HEK293T (cell line): ENCODE measurements at regions not wholly inside any gene's neighbourhood (a gene's known extent, or its start where the extent isn't known, plus 50 kb on each side); places are given as distances from the start of the nearest gene placed in this dataset.
A peak's percentile ranks its signal among the peaks of the same experiment; 100 is the strongest.

Experiments
- CTCF ChIA-PET: fragments of 350-600 bp; formaldehyde crosslinking; extraction: SDS; loops from one replicate; lab custom pipeline; 2021; ENCODE audit warnings: antibody characterized with exemption, inconsistent platforms; lab: Yijun Ruan, JAX
- POLR2A ChIA-PET: fragments of 350-600 bp; formaldehyde crosslinking; extraction: SDS; loops from one replicate; lab custom pipeline; 2020; ENCODE audit warnings: antibody characterized with exemption, inconsistent platforms; lab: Yijun Ruan, JAX
- DNase-seq: peaks from one replicate; pipeline ENCODE4 v3.0.0; 2012; ENCODE audit warnings: mixed read lengths; ENCODE audit errors: extremely low spot score
- ARNT ChIP-seq: fragments of 450-650 bp; IDR thresholded peaks from 2 replicates; pipeline ENCODE4 v1.6.1; 2017; ENCODE audit warnings: mild to moderate bottlenecking
- BHLHE40 ChIP-seq: fragments of 450-650 bp; IDR thresholded peaks from 2 replicates; pipeline ENCODE4 v1.6.1; 2016; ENCODE audit warnings: mild to moderate bottlenecking, moderate library complexity, borderline replicate concordance
- CTBP1 ChIP-seq: fragments of 450-650 bp; IDR thresholded peaks from 2 replicates; pipeline ENCODE4 v1.6.1; 2016; ENCODE audit warnings: borderline replicate concordance
- ELF4 ChIP-seq: fragments of 450-650 bp; IDR thresholded peaks from 2 replicates; pipeline ENCODE4 v1.6.1; 2017; ENCODE audit warnings: antibody characterized with exemption
- FOXA1 ChIP-seq: fragments of 450-650 bp; IDR thresholded peaks from 2 replicates; pipeline ENCODE4 v1.6.1; 2016; ENCODE audit warnings: mild to moderate bottlenecking
- FOXK2 ChIP-seq: fragments of 450-650 bp; IDR thresholded peaks from 2 replicates; pipeline ENCODE4 v1.6.1; 2016; ENCODE audit warnings: mild to moderate bottlenecking
- FOXM1 ChIP-seq: fragments of 450-650 bp; IDR thresholded peaks from 2 replicates; pipeline ENCODE4 v1.6.1; 2017; ENCODE audit warnings: mild to moderate bottlenecking, borderline replicate concordance
- HDGF ChIP-seq: fragments of 450-650 bp; IDR thresholded peaks from 2 replicates; pipeline ENCODE4 v1.6.1; 2017; ENCODE audit warnings: antibody characterized with exemption, borderline replicate concordance
- L3MBTL2 ChIP-seq: fragments of 450-650 bp; conservative IDR thresholded peaks from 2 replicates; pipeline ENCODE4 v1.6.1; 2016; ENCODE audit warnings: mild to moderate bottlenecking
- LEF1 ChIP-seq: fragments of 450-650 bp; IDR thresholded peaks from 2 replicates; pipeline ENCODE4 v1.6.1; 2017; ENCODE audit warnings: mild to moderate bottlenecking, borderline replicate concordance
- NFRKB ChIP-seq: fragments of 450-650 bp; IDR thresholded peaks from 2 replicates; pipeline ENCODE4 v1.6.1; 2016; ENCODE audit warnings: mild to moderate bottlenecking, moderate library complexity
- PKNOX1 ChIP-seq: fragments of 450-650 bp; IDR thresholded peaks from 2 replicates; pipeline ENCODE4 v1.6.1; 2016
- SP1 ChIP-seq: fragments of 450-650 bp; IDR thresholded peaks from 2 replicates; pipeline ENCODE4 v1.6.1; 2017
- SUZ12 ChIP-seq: fragments of 450-650 bp; IDR thresholded peaks from 2 replicates; pipeline ENCODE4 v1.6.1; 2016; ENCODE audit warnings: mild to moderate bottlenecking
- TARDBP ChIP-seq: fragments of 450-650 bp; IDR thresholded peaks from 2 replicates; pipeline ENCODE4 v1.6.1; 2016
- ZNF384 ChIP-seq: fragments of 450-650 bp; IDR thresholded peaks from 2 replicates; pipeline ENCODE4 v1.6.1; 2016

- DNase-seq: no peak
- TF ChIP-seq TARDBP (no peak), ELF4 (no peak), SUZ12 (no peak), CTBP1 (no peak), ARNT (no peak), BHLHE40 (no peak), FOXA1 (no peak), LEF1 (no peak), SP1 (no peak), FOXM1 (no peak), L3MBTL2 (no peak), FOXK2 (no peak), NFRKB (no peak), ZNF384 (no peak), HDGF (no peak), PKNOX1 (no peak)
- POLR2A ChIA-PET: no interaction called here
- CTCF ChIA-PET: no interaction called here
Observed at GRCh38 chr13:39134574-39134973, 96.3 kb downstream of the NHLRC3 start.

- ChIA-PET CTCF (interaction anchor here (0.7 to 2.3 kb wide), 6 partner anchors 11 to 472 kb away, joined by 3 to 15 read pairs (median 4); no protein-coding TSS in a partner anchor), POLR2A (no interaction called here)
- TF ChIP-seq L3MBTL2: no peak
- no peak for TF ChIP-seq SUZ12
- no peak for TF ChIP-seq FOXM1
- TF ChIP-seq ZNF384: no peak
- no peak for DNase-seq
Observed at GRCh38 chr13:39144391-39144790, 106.1 kb downstream of the NHLRC3 start.

GRCh38 chr13:39144941-39145533, 106.8 kb downstream of the NHLRC3 start:
- ChIA-PET CTCF (interaction anchor here (0.6 to 2.3 kb wide), 8 partner anchors 11 to 471 kb away, joined by 3 to 15 read pairs (median 3); no protein-coding TSS in a partner anchor), POLR2A (no interaction called here)
- TF ChIP-seq PKNOX1 (no peak), LEF1 (no peak), SUZ12 (no peak), L3MBTL2 (no peak), ARNT (no peak), ZNF384 (no peak), ELF4 (no peak), CTBP1 (no peak), NFRKB (no peak)
- DNase-seq: peak; percentile 68

GRCh38 chr13:39148513-39148961, 110.3 kb downstream of the NHLRC3 start:
- no peak for DNase-seq
- TF ChIP-seq LEF1 (no peak), FOXA1 (no peak), L3MBTL2 (no peak), ELF4 (no peak), TARDBP (no peak), PKNOX1 (no peak), HDGF (no peak), FOXM1 (no peak), FOXK2 (no peak), SUZ12 (no peak), CTBP1 (no peak), SP1 (no peak), BHLHE40 (no peak), ZNF384 (no peak), NFRKB (no peak)
- CTCF ChIA-PET: no interaction called here
- POLR2A ChIA-PET: no interaction called here

- POLR2A ChIA-PET: no interaction called here
- no peak for DNase-seq
- CTCF ChIA-PET: no interaction called here
- TF ChIP-seq BHLHE40 (no peak), HDGF (no peak), ZNF384 (no peak), FOXA1 (no peak), ARNT (no peak), NFRKB (no peak), FOXM1 (no peak), PKNOX1 (no peak), FOXK2 (no peak), CTBP1 (no peak), L3MBTL2 (no peak), ELF4 (no peak), SUZ12 (no peak), TARDBP (no peak), LEF1 (no peak), SP1 (no peak)
Observed at GRCh38 chr13:39149896-39150295, 111.6 kb downstream of the NHLRC3 start.

GRCh38 chr13:39154041-39154440, 115.8 kb downstream of the NHLRC3 start:
- DNase-seq: no peak
- TF ChIP-seq CTBP1 (no peak), FOXK2 (no peak), LEF1 (no peak)
- ChIA-PET CTCF (no interaction called here), POLR2A (no interaction called here)
